ENCODE measurements at regions not wholly inside any gene's neighbourhood (a gene's known extent, or its start where the extent isn't known, plus 50 kb on each side); places are given as distances from the start of the nearest gene placed in this dataset.

GRCh38 chr14:30185832-30186231 is 258.2 kb upstream of the PRKD1 start:
- peak; percentile 36 for TF ChIP-seq CTCF (IDR thresholded peaks at IDR 0.05)
- no peak for TF ChIP-seq EZH2phosphoT487 (IDR thresholded peaks at IDR 0.05)
- no peak for TF ChIP-seq EZH2 (IDR thresholded peaks at IDR 0.05)

All from neural progenitor cell (in vitro differentiated cells).